Neural progenitor cell (in vitro differentiated cells): ENCODE measurements at regions not wholly inside any gene's neighbourhood (a gene's known extent, or its start where the extent isn't known, plus 50 kb on each side); places are given as distances from the start of the nearest gene placed in this dataset.

ENCODE experiments used
- EZH2 ChIP-seq: fragments of 200-600 bp; sonication (generic); IDR thresholded peaks from 2 replicates; pipeline ENCODE4 v1.6.1; 2017; ENCODE audit warnings: antibody characterized with exemption, mild to moderate bottlenecking, moderate library complexity
- EZH2phosphoT487 ChIP-seq: fragments of 200-600 bp; sonication (generic); IDR thresholded peaks from 2 replicates; pipeline ENCODE4 v1.6.1; 2017; ENCODE audit warnings: antibody characterized with exemption
- TF ChIP-seq, protein P1 (sequence below): fragments of 200-600 bp; sonication (generic); IDR thresholded peaks from 2 replicates; pipeline ENCODE4 v1.5.1; 2017; ENCODE audit warnings: antibody characterized with exemption, mild to moderate bottlenecking

DNA sequence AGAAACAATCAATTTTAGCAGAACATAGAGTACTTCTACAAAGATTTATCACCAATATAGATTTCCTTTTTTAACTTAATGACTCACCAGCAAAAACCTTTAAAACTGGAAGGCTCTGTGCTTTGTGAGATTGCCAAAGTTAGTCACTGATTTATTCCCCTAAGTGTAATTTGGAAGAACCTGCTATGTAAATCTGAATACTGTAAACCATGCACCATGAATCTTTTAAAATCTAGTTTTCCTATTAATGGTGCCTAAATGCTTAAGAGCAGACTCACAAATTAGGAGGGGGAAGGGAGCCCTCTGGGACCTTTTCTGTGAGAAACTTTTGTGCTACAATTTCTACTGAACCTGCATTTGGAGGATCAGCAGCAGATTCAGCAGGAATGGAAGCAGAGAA, 57.8 kb upstream of the PNRC1 start:
- TF ChIP-seq, protein P1, sequence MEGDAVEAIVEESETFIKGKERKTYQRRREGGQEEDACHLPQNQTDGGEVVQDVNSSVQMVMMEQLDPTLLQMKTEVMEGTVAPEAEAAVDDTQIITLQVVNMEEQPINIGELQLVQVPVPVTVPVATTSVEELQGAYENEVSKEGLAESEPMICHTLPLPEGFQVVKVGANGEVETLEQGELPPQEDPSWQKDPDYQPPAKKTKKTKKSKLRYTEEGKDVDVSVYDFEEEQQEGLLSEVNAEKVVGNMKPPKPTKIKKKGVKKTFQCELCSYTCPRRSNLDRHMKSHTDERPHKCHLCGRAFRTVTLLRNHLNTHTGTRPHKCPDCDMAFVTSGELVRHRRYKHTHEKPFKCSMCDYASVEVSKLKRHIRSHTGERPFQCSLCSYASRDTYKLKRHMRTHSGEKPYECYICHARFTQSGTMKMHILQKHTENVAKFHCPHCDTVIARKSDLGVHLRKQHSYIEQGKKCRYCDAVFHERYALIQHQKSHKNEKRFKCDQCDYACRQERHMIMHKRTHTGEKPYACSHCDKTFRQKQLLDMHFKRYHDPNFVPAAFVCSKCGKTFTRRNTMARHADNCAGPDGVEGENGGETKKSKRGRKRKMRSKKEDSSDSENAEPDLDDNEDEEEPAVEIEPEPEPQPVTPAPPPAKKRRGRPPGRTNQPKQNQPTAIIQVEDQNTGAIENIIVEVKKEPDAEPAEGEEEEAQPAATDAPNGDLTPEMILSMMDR: no peak
- TF ChIP-seq EZH2phosphoT487 (no peak), EZH2 (no peak)
